Activated naive CD8-positive, alpha-beta T cell (primary cell): ENCODE measurements at regions not wholly inside any gene's neighbourhood (a gene's known extent, or its start where the extent isn't known, plus 50 kb on each side); places are given as distances from the start of the nearest gene placed in this dataset.
"Not testable (repeated sequence)": the region's sequence is repeated elsewhere in the genome, so short reads cannot be mapped to it uniquely, and the experiment has no call there.

ENCODE experiments used
- H3K27ac Mint-ChIP-seq: one replicate; pipeline ENCODE4 v1.8.0; 2021; ENCODE audit warnings: mixed read lengths
- H3K27me3 Mint-ChIP-seq: one replicate; pipeline ENCODE4 v1.8.0; 2021; ENCODE audit warnings: mixed read lengths
- H3K36me3 Mint-ChIP-seq: one replicate; pipeline ENCODE4 v1.8.0; 2021; ENCODE audit warnings: mixed read lengths
- H3K4me1 Mint-ChIP-seq: one replicate; pipeline ENCODE4 v1.8.0; 2021; ENCODE audit warnings: low read depth, mixed read lengths
- H3K4me3 Mint-ChIP-seq: one replicate; pipeline ENCODE4 v1.8.0; 2021; ENCODE audit warnings: mild to moderate bottlenecking, mixed read lengths
- H3K9me3 Mint-ChIP-seq: one replicate; pipeline ENCODE4 v1.8.0; 2021; ENCODE audit warnings: low read depth, mixed read lengths

- not testable (repeated sequence) for H3K36me3 Mint-ChIP-seq, H3K27ac Mint-ChIP-seq, H3K27me3 Mint-ChIP-seq, H3K4me3 Mint-ChIP-seq, H3K9me3 Mint-ChIP-seq, H3K4me1 Mint-ChIP-seq
Observed at GRCh38 chr7:109467729-109468128, 898.1 kb downstream of the DNAJB9 start.

- H3K36me3 Mint-ChIP-seq: no peaks in the 10 kb centered on the region
- H3K4me3 Mint-ChIP-seq: no peak overlapping the region
- H3K27me3 Mint-ChIP-seq: no peaks in the 10 kb centered on the region
- no peak overlapping the region for H3K27ac Mint-ChIP-seq
- no peaks in the 10 kb centered on the region for H3K9me3 Mint-ChIP-seq
- no peaks in the 10 kb centered on the region for H3K4me1 Mint-ChIP-seq
Observed at GRCh38 chr7:109473172-109473571, 903.5 kb downstream of the DNAJB9 start.

GRCh38 chr7:109476409-109476808 is 906.7 kb downstream of the DNAJB9 start:
- Mint-ChIP-seq H3K27ac (no peak overlapping the region), H3K9me3 (no peaks in the 10 kb centered on the region), H3K36me3 (no peaks in the 10 kb centered on the region), H3K4me3 (no peak overlapping the region), H3K4me1 (no peaks in the 10 kb centered on the region), H3K27me3 (no peaks in the 10 kb centered on the region)

- Mint-ChIP-seq H3K9me3 (no peaks in the 10 kb centered on the region), H3K4me1 (no peaks in the 10 kb centered on the region), H3K4me3 (no peak overlapping the region), H3K27me3 (no peaks in the 10 kb centered on the region), H3K27ac (no peak overlapping the region), H3K36me3 (no peaks in the 10 kb centered on the region)
Observed at GRCh38 chr7:109479388-109479787, 909.7 kb downstream of the DNAJB9 start.

- not testable (repeated sequence) for H3K36me3 Mint-ChIP-seq, H3K27ac Mint-ChIP-seq, H3K4me3 Mint-ChIP-seq, H3K27me3 Mint-ChIP-seq, H3K9me3 Mint-ChIP-seq, H3K4me1 Mint-ChIP-seq
Observed at GRCh38 chr7:109490607-109491006, 920.9 kb downstream of the DNAJB9 start.

GRCh38 chr7:109497053-109497452 is 927.4 kb downstream of the DNAJB9 start:
- H3K9me3 Mint-ChIP-seq: peaks cover 11% of the 10 kb centered on the region
- H3K4me1 Mint-ChIP-seq: no peaks in the 10 kb centered on the region
- H3K27ac Mint-ChIP-seq: no peak overlapping the region
- no peaks in the 10 kb centered on the region for H3K27me3 Mint-ChIP-seq
- no peaks in the 10 kb centered on the region for H3K36me3 Mint-ChIP-seq
- no peak overlapping the region for H3K4me3 Mint-ChIP-seq

- Mint-ChIP-seq H3K27me3 (no peaks in the 10 kb centered on the region), H3K27ac (no peak overlapping the region), H3K4me1 (no peaks in the 10 kb centered on the region), H3K9me3 (peaks cover 11% of the 10 kb centered on the region), H3K4me3 (no peak overlapping the region), H3K36me3 (no peaks in the 10 kb centered on the region)
Observed at GRCh38 chr7:109498131-109498530, 928.5 kb downstream of the DNAJB9 start.

- H3K4me1 Mint-ChIP-seq: no peaks in the 10 kb centered on the region
- H3K4me3 Mint-ChIP-seq: no peak overlapping the region
- no peaks in the 10 kb centered on the region for H3K36me3 Mint-ChIP-seq
- H3K9me3 Mint-ChIP-seq: peaks cover 7% of the 10 kb centered on the region
- H3K27me3 Mint-ChIP-seq: no peaks in the 10 kb centered on the region
- no peak overlapping the region for H3K27ac Mint-ChIP-seq
Observed at GRCh38 chr7:109503421-109503820, 933.7 kb downstream of the DNAJB9 start.

- Mint-ChIP-seq H3K4me3 (no peak overlapping the region), H3K27ac (no peak overlapping the region), H3K36me3 (no peaks in the 10 kb centered on the region), H3K4me1 (no peaks in the 10 kb centered on the region), H3K9me3 (no peaks in the 10 kb centered on the region), H3K27me3 (no peaks in the 10 kb centered on the region)
Observed at GRCh38 chr7:109522585-109522984, 952.9 kb downstream of the DNAJB9 start.

- Mint-ChIP-seq H3K36me3 (no peaks in the 10 kb centered on the region), H3K27me3 (no peaks in the 10 kb centered on the region), H3K4me3 (no peak overlapping the region), H3K4me1 (no peaks in the 10 kb centered on the region), H3K27ac (no peak overlapping the region), H3K9me3 (no peaks in the 10 kb centered on the region)
Observed at GRCh38 chr7:109527833-109528232, 958.2 kb downstream of the DNAJB9 start.

GRCh38 chr7:109529712-109530111 is 960.0 kb downstream of the DNAJB9 start:
- no peaks in the 10 kb centered on the region for H3K4me1 Mint-ChIP-seq
- H3K27ac Mint-ChIP-seq: no peak overlapping the region
- no peaks in the 10 kb centered on the region for H3K27me3 Mint-ChIP-seq
- H3K9me3 Mint-ChIP-seq: no peaks in the 10 kb centered on the region
- no peaks in the 10 kb centered on the region for H3K36me3 Mint-ChIP-seq
- H3K4me3 Mint-ChIP-seq: no peak overlapping the region

- H3K4me1 Mint-ChIP-seq: no peaks in the 10 kb centered on the region
- no peaks in the 10 kb centered on the region for H3K9me3 Mint-ChIP-seq
Observed at GRCh38 chr7:109532262-109532992, 962.8 kb downstream of the DNAJB9 start.

GRCh38 chr7:109545686-109546085 is 976.0 kb downstream of the DNAJB9 start:
- Mint-ChIP-seq H3K4me3 (no peak overlapping the region), H3K36me3 (no peaks in the 10 kb centered on the region), H3K9me3 (no peaks in the 10 kb centered on the region), H3K4me1 (no peaks in the 10 kb centered on the region), H3K27ac (no peak overlapping the region), H3K27me3 (peaks cover 1% of the 10 kb centered on the region)

More at GRCh38 chr7:109532262-109532992, 962.8 kb downstream of the DNAJB9 start:
- no peak overlapping the region for H3K27ac Mint-ChIP-seq
- H3K27me3 Mint-ChIP-seq: no peaks in the 10 kb centered on the region
- no peak overlapping the region for H3K4me3 Mint-ChIP-seq
- no peaks in the 10 kb centered on the region for H3K36me3 Mint-ChIP-seq

GRCh38 chr7:109549471-109550193 is 980.0 kb downstream of the DNAJB9 start:
- H3K27ac Mint-ChIP-seq: no peak overlapping the region
- H3K27me3 Mint-ChIP-seq: peaks cover 1% of the 10 kb centered on the region
- H3K4me1 Mint-ChIP-seq: no peaks in the 10 kb centered on the region
- H3K4me3 Mint-ChIP-seq: no peak overlapping the region
- peaks cover 4% of the 10 kb centered on the region for H3K9me3 Mint-ChIP-seq
- no peaks in the 10 kb centered on the region for H3K36me3 Mint-ChIP-seq

GRCh38 chr7:109552017-109552416 is 982.3 kb downstream of the DNAJB9 start:
- no peaks in the 10 kb centered on the region for H3K36me3 Mint-ChIP-seq
- H3K27me3 Mint-ChIP-seq: peaks cover 1% of the 10 kb centered on the region
- no peak overlapping the region for H3K4me3 Mint-ChIP-seq

GRCh38 chr7:109577265-109577664 is 1007.6 kb downstream of the DNAJB9 start:
- no peak overlapping the region for H3K27ac Mint-ChIP-seq
- H3K36me3 Mint-ChIP-seq: no peaks in the 10 kb centered on the region
- peaks cover 3% of the 10 kb centered on the region for H3K27me3 Mint-ChIP-seq
- no peaks in the 10 kb centered on the region for H3K9me3 Mint-ChIP-seq
- H3K4me1 Mint-ChIP-seq: no peaks in the 10 kb centered on the region
- H3K4me3 Mint-ChIP-seq: no peak overlapping the region

More at GRCh38 chr7:109552017-109552416, 982.3 kb downstream of the DNAJB9 start:
- Mint-ChIP-seq H3K9me3 (peaks cover 6% of the 10 kb centered on the region), H3K4me1 (no peaks in the 10 kb centered on the region), H3K27ac (no peak overlapping the region)
